ENCODE measurements at regions not wholly inside any gene's neighbourhood (a gene's known extent, or its start where the extent isn't known, plus 50 kb on each side); places are given as distances from the start of the nearest gene placed in this dataset.

DNA sequence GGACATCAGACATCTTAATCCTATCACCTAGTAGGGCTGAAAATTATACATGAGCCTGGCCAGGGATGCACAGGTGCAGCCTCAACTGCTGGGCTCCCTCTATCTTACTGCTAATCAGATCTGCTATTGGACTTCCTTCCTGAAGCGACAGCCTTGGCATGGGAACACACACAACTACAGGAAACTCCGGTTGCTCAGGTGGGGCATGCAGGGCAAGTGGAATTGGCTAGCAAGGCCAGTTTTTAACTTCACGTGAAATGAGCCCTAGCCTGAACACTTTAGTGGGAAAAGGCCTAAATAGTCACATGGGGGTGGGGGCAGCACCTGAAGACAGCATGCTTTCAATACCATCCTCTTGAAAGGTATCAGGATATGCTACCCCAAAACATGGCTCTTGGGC lies 147.9 kb upstream of the NCKAP5 start:
- ChIA-PET CTCF (no interaction called here), POLR2A (no interaction called here)
- no peak for DNase-seq (ENCODE audit: low read depth, low spot score)
- TF ChIP-seq, protein P1, sequence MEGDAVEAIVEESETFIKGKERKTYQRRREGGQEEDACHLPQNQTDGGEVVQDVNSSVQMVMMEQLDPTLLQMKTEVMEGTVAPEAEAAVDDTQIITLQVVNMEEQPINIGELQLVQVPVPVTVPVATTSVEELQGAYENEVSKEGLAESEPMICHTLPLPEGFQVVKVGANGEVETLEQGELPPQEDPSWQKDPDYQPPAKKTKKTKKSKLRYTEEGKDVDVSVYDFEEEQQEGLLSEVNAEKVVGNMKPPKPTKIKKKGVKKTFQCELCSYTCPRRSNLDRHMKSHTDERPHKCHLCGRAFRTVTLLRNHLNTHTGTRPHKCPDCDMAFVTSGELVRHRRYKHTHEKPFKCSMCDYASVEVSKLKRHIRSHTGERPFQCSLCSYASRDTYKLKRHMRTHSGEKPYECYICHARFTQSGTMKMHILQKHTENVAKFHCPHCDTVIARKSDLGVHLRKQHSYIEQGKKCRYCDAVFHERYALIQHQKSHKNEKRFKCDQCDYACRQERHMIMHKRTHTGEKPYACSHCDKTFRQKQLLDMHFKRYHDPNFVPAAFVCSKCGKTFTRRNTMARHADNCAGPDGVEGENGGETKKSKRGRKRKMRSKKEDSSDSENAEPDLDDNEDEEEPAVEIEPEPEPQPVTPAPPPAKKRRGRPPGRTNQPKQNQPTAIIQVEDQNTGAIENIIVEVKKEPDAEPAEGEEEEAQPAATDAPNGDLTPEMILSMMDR (IDR thresholded peaks at IDR 0.05; ENCODE audit: insufficient read depth, low read length, missing control alignments) = no peak
- no peak overlapping the region for H3K4me3 ChIP-seq (ENCODE audit: low read depth, low read length)

DNA sequence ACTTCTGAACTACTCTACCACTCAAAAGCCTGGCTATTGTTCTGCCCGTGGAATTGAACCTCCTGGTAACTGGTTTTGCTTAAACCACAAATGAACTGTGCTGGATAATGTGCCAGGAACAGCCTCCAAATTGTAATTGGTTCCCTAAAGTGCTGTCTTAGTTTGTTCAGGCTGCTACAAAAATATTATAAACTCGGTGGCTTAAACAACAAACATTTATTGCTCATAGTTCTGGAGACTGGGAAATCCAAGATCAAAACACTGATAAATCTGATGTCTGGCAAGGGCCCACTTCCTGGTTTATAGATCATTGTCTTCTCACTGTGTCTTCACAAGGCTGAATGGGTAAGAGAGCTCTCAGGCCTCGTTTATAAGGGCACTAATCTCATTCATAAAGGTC lies 149.2 kb upstream of the NCKAP5 start:
- POLR2A ChIA-PET = no interaction called here
- no peak overlapping the region for H3K4me3 ChIP-seq (ENCODE audit: low read depth, low read length)
- CTCF ChIA-PET = interaction anchor here (1.0 kb wide), 1 partner anchor 156 kb away, joined by 3 read pairs; no protein-coding TSS in a partner anchor
- TF ChIP-seq, protein P1 (IDR thresholded peaks at IDR 0.05; ENCODE audit: insufficient read depth, low read length, missing control alignments) = no peak
- DNase-seq (ENCODE audit: low read depth, low spot score) = no peak

DNA sequence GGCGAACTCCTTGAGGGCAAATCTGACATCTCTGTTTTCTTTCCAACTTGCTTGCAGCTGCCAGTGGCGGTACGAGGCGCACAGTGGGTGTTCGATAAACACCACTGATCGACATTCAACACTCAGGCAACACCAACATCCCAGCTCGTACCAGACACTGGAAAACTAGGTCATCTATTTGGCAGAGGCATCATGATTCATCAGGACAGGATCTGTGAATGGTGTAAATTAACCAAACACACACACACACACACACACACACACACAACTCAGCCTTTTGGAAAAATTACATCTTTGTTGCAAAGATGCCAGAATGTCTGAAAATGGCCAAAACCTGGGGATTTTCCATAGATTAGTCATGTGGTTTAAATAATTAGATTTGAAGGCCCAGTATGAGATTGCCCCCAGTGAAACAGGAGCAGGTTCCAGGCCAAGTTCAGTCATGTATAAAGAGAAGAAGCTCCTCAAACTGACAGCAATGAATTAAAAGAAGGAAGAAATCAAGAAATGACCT lies 150.5 kb upstream of the NCKAP5 start:
- peak; percentile 79 for DNase-seq (ENCODE audit: low read depth, low spot score)

DNA sequence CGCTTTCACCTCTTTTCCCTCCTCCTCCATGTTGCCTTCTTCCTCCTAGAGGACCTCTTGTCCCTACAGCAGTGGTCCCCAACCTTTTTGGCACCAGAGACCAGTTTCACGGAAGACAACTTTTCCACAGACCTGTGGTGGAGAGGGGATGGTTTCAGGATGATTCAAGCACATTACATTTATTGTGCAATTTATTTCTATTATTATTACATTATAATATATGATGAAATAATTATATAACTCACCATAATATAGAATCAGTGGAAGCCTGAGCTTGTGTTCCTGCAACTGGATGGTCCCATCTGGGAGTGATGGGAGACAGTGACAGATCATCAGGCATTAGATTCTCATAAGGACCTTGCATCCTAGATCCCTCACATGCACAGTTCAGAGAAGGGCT lies 152.2 kb upstream of the NCKAP5 start:
- TF ChIP-seq, protein P1 (IDR thresholded peaks at IDR 0.05; ENCODE audit: insufficient read depth, low read length, missing control alignments) = no peak
- no peak for DNase-seq (ENCODE audit: low read depth, low spot score)
- no peak overlapping the region for H3K4me3 ChIP-seq (ENCODE audit: low read depth, low read length)
- ChIA-PET CTCF (interaction anchor here (1.1 to 1.4 kb wide), 2 partner anchors 9 to 15 kb away, joined by 3 read pairs; no protein-coding TSS in a partner anchor), POLR2A (no interaction called here)

More for the DNA sequence above, 150.5 kb upstream of the NCKAP5 start:
- no peak overlapping the region for H3K4me3 ChIP-seq (ENCODE audit: low read depth, low read length)
- POLR2A ChIA-PET = no interaction called here
- CTCF ChIA-PET = no interaction called here
- TF ChIP-seq, protein P1 (IDR thresholded peaks at IDR 0.05; ENCODE audit: insufficient read depth, low read length, missing control alignments) = no peak

DNA sequence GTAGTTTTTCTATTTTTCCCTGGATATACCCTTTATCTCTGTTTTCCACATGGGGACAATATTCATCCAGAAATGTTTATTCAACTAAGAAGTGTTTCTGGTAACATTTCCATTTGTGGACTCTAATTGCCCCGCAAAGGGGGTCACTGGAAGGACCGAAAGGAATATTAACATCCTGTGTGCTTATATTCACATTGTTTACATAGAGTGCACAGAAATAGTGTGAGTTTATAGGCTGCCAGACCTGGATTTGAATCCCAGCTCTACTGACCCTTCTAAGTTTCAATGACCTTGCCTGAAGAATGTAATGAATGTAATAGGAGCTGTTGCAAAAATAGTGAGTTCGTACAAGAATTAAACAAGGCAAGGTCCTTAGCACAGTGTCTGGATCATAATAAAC lies 152.9 kb upstream of the NCKAP5 start:
- TF ChIP-seq, protein P1 (IDR thresholded peaks at IDR 0.05; ENCODE audit: insufficient read depth, low read length, missing control alignments) = no peak
- no peak for DNase-seq (ENCODE audit: low read depth, low spot score)
- ChIA-PET CTCF (interaction anchor here (0.9 to 1.4 kb wide), 3 partner anchors 9 to 14 kb away, joined by 3 read pairs; no protein-coding TSS in a partner anchor), POLR2A (no interaction called here)
- no peak overlapping the region for H3K4me3 ChIP-seq (ENCODE audit: low read depth, low read length)

DNA sequence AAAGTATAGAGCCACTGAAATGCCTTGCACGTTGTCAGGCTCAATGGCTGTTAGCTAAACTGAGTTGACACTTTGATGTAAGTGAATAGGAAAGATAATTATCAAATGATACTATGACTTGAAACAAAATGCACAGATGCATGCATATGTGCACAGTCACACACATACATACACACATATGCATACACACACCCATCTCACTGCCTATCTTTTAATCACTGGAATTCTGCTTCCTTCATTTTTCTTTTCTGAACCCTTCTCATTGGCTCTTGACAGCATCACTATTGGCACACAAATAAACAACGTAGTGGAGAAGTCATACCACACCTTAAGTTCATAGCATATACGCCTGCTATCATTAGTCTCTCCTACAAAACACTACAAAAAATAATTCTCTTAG lies 154.9 kb upstream of the NCKAP5 start:
- POLR2A ChIA-PET = no interaction called here

More for the DNA sequence above, 154.9 kb upstream of the NCKAP5 start:
- no peak for DNase-seq (ENCODE audit: low read depth, low spot score)
- CTCF ChIA-PET = no interaction called here
- no peak overlapping the region for H3K4me3 ChIP-seq (ENCODE audit: low read depth, low read length)
- TF ChIP-seq, protein P1 (IDR thresholded peaks at IDR 0.05; ENCODE audit: insufficient read depth, low read length, missing control alignments) = no peak

All from AG04449 (cell line).